Hepatic stellate cell (primary cell): ENCODE measurements at regions not wholly inside any gene's neighbourhood (a gene's known extent, or its start where the extent isn't known, plus 50 kb on each side); places are given as distances from the start of the nearest gene placed in this dataset.

Experiments used
- DNase-seq: peaks from one replicate; pipeline ENCODE4 v3.0.0; 2011; ENCODE audit warnings: low spot score

- no peak for DNase-seq
Observed at GRCh38 chr20:50426866-50427718, 83.1 kb upstream of the PTPN1 start.

GRCh38 chr20:50427719-50428083, 82.5 kb upstream of the PTPN1 start:
- DNase-seq, result no peak

- no peak for DNase-seq
Observed at GRCh38 chr20:50428097-50428828, 81.9 kb upstream of the PTPN1 start.

- no peak for DNase-seq
Observed at GRCh38 chr20:50429412-50429811, 80.8 kb upstream of the PTPN1 start.

- DNase-seq, result no peak
Observed at GRCh38 chr20:50431066-50431450, 79.1 kb upstream of the PTPN1 start.

GRCh38 chr20:50433001-50433761, 77.0 kb upstream of the PTPN1 start:
- DNase-seq, result no peak

GRCh38 chr20:50434321-50434652, 75.9 kb upstream of the PTPN1 start:
- no peak for DNase-seq

- no peak for DNase-seq
Observed at GRCh38 chr20:50434653-50435396, 75.4 kb upstream of the PTPN1 start.

GRCh38 chr20:50435397-50436051, 74.7 kb upstream of the PTPN1 start:
- no peak for DNase-seq

- DNase-seq, result no peak
Observed at GRCh38 chr20:50436052-50436656, 74.0 kb upstream of the PTPN1 start.

- DNase-seq, result no peak
Observed at GRCh38 chr20:50436696-50437095, 73.5 kb upstream of the PTPN1 start.

- peak; percentile 32 for DNase-seq
Observed at GRCh38 chr20:50438986-50439407, 71.2 kb upstream of the PTPN1 start.

GRCh38 chr20:50439539-50440453, 70.4 kb upstream of the PTPN1 start:
- no peak for DNase-seq

GRCh38 chr20:50442512-50442911, 67.7 kb upstream of the PTPN1 start:
- DNase-seq, result no peak

- DNase-seq, result no peak
Observed at GRCh38 chr20:50445354-50446151, 64.6 kb upstream of the PTPN1 start.

- no peak for DNase-seq
Observed at GRCh38 chr20:50446351-50447101, 63.7 kb upstream of the PTPN1 start.

- no peak for DNase-seq
Observed at GRCh38 chr20:50447102-50447804, 62.9 kb upstream of the PTPN1 start.

- DNase-seq, result no peak
Observed at GRCh38 chr20:50447817-50448216, 62.4 kb upstream of the PTPN1 start.
